ENCODE measurements at regions not wholly inside any gene's neighbourhood (a gene's known extent, or its start where the extent isn't known, plus 50 kb on each side); places are given as distances from the start of the nearest gene placed in this dataset.

GRCh38 chr20:6355754-6356451 is 233.1 kb upstream of the FERMT1 start:
- intact Hi-C loops (cut with micrococcal nuclease), result no loop called here
- Histone ChIP-seq H3K27ac (ENCODE audit: low read length) (no peak overlapping the region), H3K36me3 (ENCODE audit: control insufficient read depth, insufficient read depth, low read length) (no peaks in the 10 kb centered on the region), H3K27me3 (ENCODE audit: control insufficient read depth, insufficient read depth, low read length) (no peaks in the 10 kb centered on the region), H3K4me1 (ENCODE audit: control insufficient read depth, insufficient read depth, low read length) (no peaks in the 10 kb centered on the region), H3K4me3 (ENCODE audit: low read length) (no peak overlapping the region), H3K9me3 (ENCODE audit: control insufficient read depth, insufficient read depth, low read length) (no peaks in the 10 kb centered on the region)
- TF ChIP-seq CTCF (IDR thresholded peaks at IDR 0.05), result no peak
- Mint-ChIP-seq H3K27me3 (ENCODE audit: low read depth in 2 of 2) (no peaks in the 10 kb centered on the region), H3K36me3 (no peaks in the 10 kb centered on the region), H3K4me3 (no peak overlapping the region), H3K9me3 (no peaks in the 10 kb centered on the region), H3K4me1 (no peaks in the 10 kb centered on the region), H3K27ac (no peak overlapping the region)
- DNase-seq (no peak), ATAC-seq (no peak)
- 80% methylated on average over 6 of the region's 7 CpGs for WGBS (ENCODE audit: insufficient coverage)

GRCh38 chr20:6348908-6349307 is 226.1 kb upstream of the FERMT1 start:
- Histone ChIP-seq H3K9me3 (ENCODE audit: control insufficient read depth, insufficient read depth, low read length) (no peaks in the 10 kb centered on the region), H3K4me3 (ENCODE audit: low read length) (no peak overlapping the region), H3K27ac (ENCODE audit: low read length) (no peak overlapping the region), H3K27me3 (ENCODE audit: control insufficient read depth, insufficient read depth, low read length) (no peaks in the 10 kb centered on the region), H3K36me3 (ENCODE audit: control insufficient read depth, insufficient read depth, low read length) (no peaks in the 10 kb centered on the region), H3K4me1 (ENCODE audit: control insufficient read depth, insufficient read depth, low read length) (no peaks in the 10 kb centered on the region)
- DNase-seq (no peak), ATAC-seq (no peak)
- Mint-ChIP-seq H3K4me1 (no peaks in the 10 kb centered on the region), H3K36me3 (no peaks in the 10 kb centered on the region), H3K4me3 (no peak overlapping the region), H3K9me3 (no peaks in the 10 kb centered on the region), H3K27ac (no peak overlapping the region), H3K27me3 (ENCODE audit: low read depth in 2 of 2) (no peaks in the 10 kb centered on the region)
- intact Hi-C loops (cut with micrococcal nuclease), result no loop called here
- TF ChIP-seq CTCF (IDR thresholded peaks at IDR 0.05), result no peak

- no peak for TF ChIP-seq CTCF (IDR thresholded peaks at IDR 0.05)
- Histone ChIP-seq H3K4me3 (ENCODE audit: low read length) (no peak overlapping the region), H3K36me3 (ENCODE audit: control insufficient read depth, insufficient read depth, low read length) (no peaks in the 10 kb centered on the region), H3K27ac (ENCODE audit: low read length) (no peak overlapping the region), H3K27me3 (ENCODE audit: control insufficient read depth, insufficient read depth, low read length) (no peaks in the 10 kb centered on the region), H3K9me3 (ENCODE audit: control insufficient read depth, insufficient read depth, low read length) (no peaks in the 10 kb centered on the region), H3K4me1 (ENCODE audit: control insufficient read depth, insufficient read depth, low read length) (no peaks in the 10 kb centered on the region)
- H3K4me3 Mint-ChIP-seq, result no peak overlapping the region
- no peaks in the 10 kb centered on the region for H3K4me1 Mint-ChIP-seq
- DNase-seq, result no peak
- H3K27ac Mint-ChIP-seq, result no peak overlapping the region
- no peak for ATAC-seq
- no peaks in the 10 kb centered on the region for H3K36me3 Mint-ChIP-seq
- intact Hi-C loops (cut with micrococcal nuclease), result no loop called here
- no peaks in the 10 kb centered on the region for H3K27me3 Mint-ChIP-seq (ENCODE audit: low read depth in 2 of 2)
- H3K9me3 Mint-ChIP-seq, result no peaks in the 10 kb centered on the region
These were observed 225.1 kb upstream of the FERMT1 start for GRCh38 chr20:6347916-6348315.

GRCh38 chr20:6341491-6341890 is 218.7 kb upstream of the FERMT1 start:
- no peaks in the 10 kb centered on the region for H3K27me3 ChIP-seq (ENCODE audit: control insufficient read depth, insufficient read depth, low read length)
- no peak overlapping the region for H3K27ac ChIP-seq (ENCODE audit: low read length)
- DNase-seq (no peak), ATAC-seq (no peak)
- no peaks in the 10 kb centered on the region for H3K4me1 Mint-ChIP-seq
- peaks cover 0 to 4% of the 10 kb centered on the region in 2 donors for H3K9me3 Mint-ChIP-seq
- no CpG with 5 or more reads among the region's 1 CpG for WGBS (ENCODE audit: insufficient coverage)
- H3K27me3 Mint-ChIP-seq (ENCODE audit: low read depth in 2 of 2), result no peaks in the 10 kb centered on the region
- no peak overlapping the region for H3K4me3 Mint-ChIP-seq
- H3K4me3 ChIP-seq (ENCODE audit: low read length), result no peak overlapping the region
- no peaks in the 10 kb centered on the region for H3K4me1 ChIP-seq (ENCODE audit: control insufficient read depth, insufficient read depth, low read length)
- no peak for TF ChIP-seq CTCF (IDR thresholded peaks at IDR 0.05)
- no peaks in the 10 kb centered on the region for H3K36me3 Mint-ChIP-seq
- no peaks in the 10 kb centered on the region for H3K36me3 ChIP-seq (ENCODE audit: control insufficient read depth, insufficient read depth, low read length)
- intact Hi-C loops (cut with micrococcal nuclease), result no loop called here
- no peaks in the 10 kb centered on the region for H3K9me3 ChIP-seq (ENCODE audit: control insufficient read depth, insufficient read depth, low read length)
- no peak overlapping the region for H3K27ac Mint-ChIP-seq

All from natural killer cell (primary cell).